Muscle layer of colon (tissue), 2 donors: ENCODE measurements at regions not wholly inside any gene's neighbourhood (a gene's known extent, or its start where the extent isn't known, plus 50 kb on each side); places are given as distances from the start of the nearest gene placed in this dataset.

Source experiments
- H3K27ac ChIP-seq: one replicate; pipeline ENCODE4 v1.7.0; 2013; ENCODE audit warnings: low read depth, mild to moderate bottlenecking, low read length, moderate library complexity
- H3K27me3 ChIP-seq, 2 donors: one replicate each; pipeline ENCODE4 v1.7.0; 2013; ENCODE audit warnings: low read length in 2 of 2, mild to moderate bottlenecking in 2 of 2; ENCODE audit not compliant: insufficient read depth in 2 of 2, control insufficient read depth in 1 of 2
- H3K36me3 ChIP-seq: one replicate; pipeline ENCODE4 v1.7.0; 2013; ENCODE audit warnings: mild to moderate bottlenecking, low read length; ENCODE audit not compliant: insufficient read depth
- H3K4me1 ChIP-seq: one replicate; pipeline ENCODE4 v1.7.0; 2013; ENCODE audit warnings: mild to moderate bottlenecking, low read length; ENCODE audit not compliant: insufficient read depth
- H3K4me3 ChIP-seq, 2 donors: one replicate each; pipeline ENCODE4 v1.7.0; 2013; ENCODE audit warnings: low read length in 2 of 2, low read depth in 1 of 2, mild to moderate bottlenecking in 1 of 2, moderate library complexity in 1 of 2
- H3K9ac ChIP-seq: one replicate; pipeline ENCODE4 v1.7.0; 2013; ENCODE audit warnings: low read length
- H3K9me3 ChIP-seq: one replicate; pipeline ENCODE4 v1.7.0; 2013; ENCODE audit warnings: mild to moderate bottlenecking, low read length
- donor health status: abdominal sarcoma.
- donor health status: Adenocarcinoma of cecum.

GRCh38 chr4:37771771-37772170, 54.7 kb upstream of the PGM2 start:
- Histone ChIP-seq H3K9me3 (no peaks in the 10 kb centered on the region), H3K27ac (no peak overlapping the region), H3K9ac (no peak overlapping the region), H3K27me3 (no peaks in the 10 kb centered on the region), H3K4me1 (no peaks in the 10 kb centered on the region), H3K36me3 (no peaks in the 10 kb centered on the region), H3K4me3 (no peak overlapping the region)

- Histone ChIP-seq H3K9ac (no peak overlapping the region), H3K27me3 (no peaks in the 10 kb centered on the region), H3K27ac (no peak overlapping the region), H3K4me3 (no peak overlapping the region), H3K9me3 (no peaks in the 10 kb centered on the region), H3K4me1 (no peaks in the 10 kb centered on the region), H3K36me3 (no peaks in the 10 kb centered on the region)
Observed at GRCh38 chr4:37770016-37770415, 56.5 kb upstream of the PGM2 start.

- H3K4me1 ChIP-seq = no peaks in the 10 kb centered on the region
- H3K4me3 ChIP-seq = no peak overlapping the region
- H3K27me3 ChIP-seq = no peaks in the 10 kb centered on the region
- no peak overlapping the region for H3K27ac ChIP-seq
- no peaks in the 10 kb centered on the region for H3K36me3 ChIP-seq
- H3K9me3 ChIP-seq = no peaks in the 10 kb centered on the region
- no peak overlapping the region for H3K9ac ChIP-seq
Observed at GRCh38 chr4:37769391-37769989, 57.0 kb upstream of the PGM2 start.

GRCh38 chr4:37767546-37767945, 58.9 kb upstream of the PGM2 start:
- Histone ChIP-seq H3K9me3 (no peaks in the 10 kb centered on the region), H3K9ac (no peak overlapping the region), H3K4me1 (no peaks in the 10 kb centered on the region), H3K27me3 (no peaks in the 10 kb centered on the region), H3K27ac (no peak overlapping the region), H3K36me3 (no peaks in the 10 kb centered on the region), H3K4me3 (no peak overlapping the region)

- Histone ChIP-seq H3K36me3 (no peaks in the 10 kb centered on the region), H3K27ac (no peak overlapping the region), H3K4me1 (no peaks in the 10 kb centered on the region), H3K9ac (no peak overlapping the region), H3K4me3 (no peak overlapping the region), H3K27me3 (no peaks in the 10 kb centered on the region), H3K9me3 (no peaks in the 10 kb centered on the region)
Observed at GRCh38 chr4:37767019-37767418, 59.5 kb upstream of the PGM2 start.

GRCh38 chr4:37765741-37766140, 60.7 kb upstream of the PGM2 start:
- no peaks in the 10 kb centered on the region for H3K9me3 ChIP-seq
- H3K27me3 ChIP-seq = no peaks in the 10 kb centered on the region
- no peak overlapping the region for H3K27ac ChIP-seq
- no peak overlapping the region for H3K4me3 ChIP-seq
- no peak overlapping the region for H3K9ac ChIP-seq
- H3K4me1 ChIP-seq = no peaks in the 10 kb centered on the region
- no peaks in the 10 kb centered on the region for H3K36me3 ChIP-seq

GRCh38 chr4:37763831-37764230, 62.7 kb upstream of the PGM2 start:
- no peaks in the 10 kb centered on the region for H3K4me1 ChIP-seq
- H3K36me3 ChIP-seq = no peaks in the 10 kb centered on the region
- no peaks in the 10 kb centered on the region for H3K9me3 ChIP-seq
- no peaks in the 10 kb centered on the region for H3K27me3 ChIP-seq
- H3K4me3 ChIP-seq = no peak overlapping the region
- no peak overlapping the region for H3K9ac ChIP-seq
- no peak overlapping the region for H3K27ac ChIP-seq

- H3K9me3 ChIP-seq = no peaks in the 10 kb centered on the region
- H3K27ac ChIP-seq = no peak overlapping the region
- no peak overlapping the region for H3K4me3 ChIP-seq
- H3K9ac ChIP-seq = no peak overlapping the region
- no peaks in the 10 kb centered on the region for H3K36me3 ChIP-seq
- H3K27me3 ChIP-seq = no peaks in the 10 kb centered on the region
- no peaks in the 10 kb centered on the region for H3K4me1 ChIP-seq
Observed at GRCh38 chr4:37762991-37763368, 63.5 kb upstream of the PGM2 start.

- Histone ChIP-seq H3K4me3 (no peak overlapping the region), H3K9ac (no peak overlapping the region), H3K36me3 (no peaks in the 10 kb centered on the region), H3K27me3 (no peaks in the 10 kb centered on the region), H3K27ac (no peak overlapping the region), H3K9me3 (no peaks in the 10 kb centered on the region), H3K4me1 (no peaks in the 10 kb centered on the region)
Observed at GRCh38 chr4:37762294-37762990, 64.0 kb upstream of the PGM2 start.

GRCh38 chr4:37760840-37761239, 65.6 kb upstream of the PGM2 start:
- no peaks in the 10 kb centered on the region for H3K9me3 ChIP-seq
- no peak overlapping the region for H3K9ac ChIP-seq
- no peaks in the 10 kb centered on the region for H3K27me3 ChIP-seq
- no peaks in the 10 kb centered on the region for H3K36me3 ChIP-seq
- H3K4me1 ChIP-seq = no peaks in the 10 kb centered on the region
- no peak overlapping the region for H3K4me3 ChIP-seq
- no peak overlapping the region for H3K27ac ChIP-seq

- Histone ChIP-seq H3K27ac (no peak overlapping the region), H3K4me3 (no peak overlapping the region), H3K9ac (no peak overlapping the region), H3K4me1 (no peaks in the 10 kb centered on the region), H3K36me3 (no peaks in the 10 kb centered on the region), H3K9me3 (no peaks in the 10 kb centered on the region), H3K27me3 (no peaks in the 10 kb centered on the region)
Observed at GRCh38 chr4:37759833-37760232, 66.7 kb upstream of the PGM2 start.

GRCh38 chr4:37758226-37758625, 68.3 kb upstream of the PGM2 start:
- H3K4me3 ChIP-seq = no peak overlapping the region
- no peak overlapping the region for H3K27ac ChIP-seq
- no peaks in the 10 kb centered on the region for H3K36me3 ChIP-seq
- no peaks in the 10 kb centered on the region for H3K4me1 ChIP-seq
- no peaks in the 10 kb centered on the region for H3K9me3 ChIP-seq
- H3K9ac ChIP-seq = no peak overlapping the region
- no peaks in the 10 kb centered on the region for H3K27me3 ChIP-seq
